Activated T-cell treated with anti-CD3 and anti-CD28 coated beads for 4 hours (primary cell): ENCODE measurements at regions not wholly inside any gene's neighbourhood (a gene's known extent, or its start where the extent isn't known, plus 50 kb on each side); places are given as distances from the start of the nearest gene placed in this dataset.
"Not testable (repeated sequence)": the region's sequence is repeated elsewhere in the genome, so short reads cannot be mapped to it uniquely, and the experiment has no call there.

Experiments used
- DNase-seq: peaks from one replicate; pipeline ENCODE4 v3.0.0-alpha.2; 2020

DNA sequence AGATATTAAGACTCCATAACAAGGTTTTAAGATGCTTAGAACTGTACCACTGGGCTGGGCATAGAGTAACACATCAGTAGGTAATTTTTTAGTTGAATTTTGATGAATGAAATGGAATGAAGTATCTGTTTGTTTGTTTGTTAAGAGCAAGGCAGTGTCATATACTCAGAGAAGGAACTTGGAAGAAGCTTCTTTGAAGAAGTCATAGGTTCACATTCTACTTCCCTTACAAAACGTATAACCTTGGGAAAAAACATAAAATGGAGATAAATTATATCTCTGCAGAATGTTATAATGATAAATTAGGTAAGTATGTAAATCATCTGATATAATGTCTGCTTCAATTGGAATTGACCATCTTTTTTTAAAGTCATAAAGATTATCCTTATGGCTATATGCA lies 122.1 kb upstream of the SLC39A10 start:
- DNase-seq = no peak

DNA sequence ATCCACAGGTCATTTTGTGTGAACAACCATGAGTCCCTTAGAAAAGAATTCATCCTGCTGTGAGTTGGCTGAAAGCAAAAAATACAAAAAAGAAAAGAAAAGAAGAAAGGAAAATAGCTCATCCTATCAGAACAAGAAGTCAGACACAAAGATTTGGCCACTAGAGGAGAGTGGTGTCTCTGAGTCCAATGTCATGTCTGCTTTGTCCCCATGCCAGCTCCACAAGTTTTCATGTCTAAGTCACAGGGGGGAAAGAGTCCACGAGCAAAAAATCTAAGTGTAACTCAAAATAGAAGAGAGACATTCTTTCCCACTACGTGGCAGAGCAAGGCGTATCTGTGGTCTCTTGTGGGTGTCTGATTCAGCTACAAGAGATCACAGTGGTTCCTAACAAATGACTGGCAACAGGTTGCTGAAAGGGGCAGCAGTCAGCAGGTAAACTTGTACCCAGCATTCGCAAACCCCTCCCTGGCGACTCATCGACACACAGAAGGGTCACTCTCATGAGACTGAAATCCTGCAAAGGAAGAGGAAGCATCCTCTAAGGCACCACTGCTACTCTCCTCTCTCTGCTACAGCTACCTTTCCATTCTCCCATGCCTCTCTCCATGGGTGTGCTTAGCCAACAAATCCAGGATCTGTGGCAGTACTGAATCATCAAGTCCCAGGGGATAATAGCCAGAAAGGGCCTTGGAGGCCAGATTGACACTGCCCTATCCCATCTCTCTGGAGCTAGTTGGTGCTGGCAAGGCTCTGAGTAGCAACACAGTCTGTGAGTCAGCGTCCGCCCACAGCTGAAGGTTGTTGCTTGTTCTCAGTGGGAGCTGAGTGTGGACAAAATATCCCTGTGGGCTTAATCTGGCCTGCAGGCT lies 123.0 kb upstream of the SLC39A10 start:
- DNase-seq = peak; percentile 72

DNA sequence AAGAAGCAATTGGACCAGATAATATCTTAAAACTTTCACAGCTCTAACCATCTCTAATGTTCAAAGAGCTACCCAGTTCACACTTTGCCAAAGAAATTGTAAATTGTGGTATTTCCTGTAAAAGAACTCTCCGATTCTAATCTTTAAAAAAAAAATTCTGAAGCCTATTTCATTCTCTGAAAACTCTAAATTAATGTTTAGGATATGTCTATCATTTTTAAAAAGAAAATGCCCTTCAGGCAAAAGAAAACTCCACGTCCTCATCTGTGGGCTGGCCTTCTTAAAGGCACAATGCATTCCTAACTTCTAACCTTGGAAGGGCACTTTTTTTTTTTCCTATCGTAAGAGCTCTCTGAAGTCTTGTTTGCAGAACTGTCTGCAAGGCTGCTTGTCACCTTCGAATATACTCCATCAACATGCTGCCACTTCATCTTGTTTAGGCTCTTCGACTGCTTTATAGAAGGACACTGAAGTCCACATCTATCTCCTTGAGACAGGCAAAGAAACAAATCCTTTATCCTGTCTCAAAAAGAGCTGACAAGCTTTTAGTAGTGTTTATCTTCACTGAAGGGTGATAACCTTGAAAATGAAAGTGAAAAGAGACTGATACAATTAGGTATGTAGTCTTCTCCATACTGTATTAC lies 124.3 kb upstream of the SLC39A10 start:
- DNase-seq = no peak

DNA sequence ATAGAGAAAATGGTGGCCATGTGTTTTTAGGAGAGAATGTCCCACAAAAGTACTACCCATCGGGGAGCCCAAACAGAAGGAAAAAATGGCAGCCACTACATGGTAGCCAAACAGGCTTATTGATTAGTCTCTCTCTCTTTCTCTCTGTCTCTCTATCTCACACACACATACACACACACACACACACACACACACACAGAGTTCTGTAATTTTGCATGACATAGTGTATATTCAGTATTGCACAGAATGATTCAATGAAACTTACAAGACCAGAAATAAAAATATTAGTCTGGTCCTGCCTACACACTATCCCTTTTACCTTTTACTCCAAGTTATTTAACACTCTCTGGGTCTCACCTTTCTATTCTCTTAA lies 124.8 kb upstream of the SLC39A10 start:
- no peak for DNase-seq

DNA sequence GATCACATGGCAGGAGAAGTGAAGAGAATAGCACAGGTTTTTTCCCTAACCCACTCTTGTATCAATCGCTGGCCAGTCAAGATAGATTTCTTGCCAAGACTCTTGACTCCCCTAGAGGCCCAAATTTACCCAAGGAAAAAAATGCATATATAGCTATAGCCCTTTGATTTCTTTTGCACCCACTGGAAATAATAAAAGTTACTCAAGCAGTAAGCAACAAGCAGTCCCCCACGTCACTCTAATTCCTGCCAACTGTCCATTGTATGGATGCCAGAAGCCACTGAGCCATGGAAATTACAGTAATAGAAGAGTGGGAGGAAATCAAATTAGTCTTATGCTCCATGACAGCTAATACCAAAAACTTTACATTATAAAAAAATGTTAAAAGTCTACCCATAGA lies 125.3 kb upstream of the SLC39A10 start:
- DNase-seq = no peak

DNA sequence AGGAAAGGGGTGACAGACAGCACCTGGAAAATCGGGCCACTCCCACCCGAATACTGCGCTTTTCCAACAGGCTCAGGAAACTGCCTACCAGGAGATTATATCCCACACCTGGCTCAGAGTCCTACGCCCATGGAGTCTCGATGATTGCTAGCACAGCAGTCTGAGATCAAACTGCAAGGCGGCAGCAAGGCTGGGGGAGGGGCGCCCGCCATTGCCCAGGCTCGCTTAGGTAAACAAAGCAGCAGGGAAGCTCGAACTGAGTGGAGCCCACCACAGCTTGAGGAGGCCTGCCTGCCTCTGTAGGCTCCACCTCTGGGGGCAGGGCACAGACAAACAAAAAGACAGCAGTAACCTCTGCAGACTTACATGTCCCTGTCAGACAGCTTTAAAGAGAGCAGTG lies 133.8 kb upstream of the SLC39A10 start:
- DNase-seq = not testable (repeated sequence)

DNA sequence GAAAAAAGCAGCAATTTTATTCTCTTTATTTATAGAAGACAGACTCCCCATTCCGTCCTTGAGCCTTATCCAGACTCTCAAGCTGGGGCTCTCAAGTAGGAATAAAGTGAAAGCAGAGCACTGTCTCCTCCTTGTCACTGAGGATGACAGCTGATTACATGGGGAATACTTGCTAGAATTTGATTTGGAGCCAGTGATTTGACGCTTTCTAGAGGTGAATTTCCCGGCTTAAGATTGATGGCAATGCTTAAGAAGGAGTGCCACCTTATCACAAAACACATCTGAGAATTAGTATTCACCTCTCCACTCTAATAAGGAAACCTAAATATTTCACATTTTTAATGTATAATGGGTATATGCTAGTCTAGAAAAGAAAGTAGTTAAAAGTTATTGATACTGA lies 135.4 kb upstream of the SLC39A10 start:
- no peak for DNase-seq

DNA sequence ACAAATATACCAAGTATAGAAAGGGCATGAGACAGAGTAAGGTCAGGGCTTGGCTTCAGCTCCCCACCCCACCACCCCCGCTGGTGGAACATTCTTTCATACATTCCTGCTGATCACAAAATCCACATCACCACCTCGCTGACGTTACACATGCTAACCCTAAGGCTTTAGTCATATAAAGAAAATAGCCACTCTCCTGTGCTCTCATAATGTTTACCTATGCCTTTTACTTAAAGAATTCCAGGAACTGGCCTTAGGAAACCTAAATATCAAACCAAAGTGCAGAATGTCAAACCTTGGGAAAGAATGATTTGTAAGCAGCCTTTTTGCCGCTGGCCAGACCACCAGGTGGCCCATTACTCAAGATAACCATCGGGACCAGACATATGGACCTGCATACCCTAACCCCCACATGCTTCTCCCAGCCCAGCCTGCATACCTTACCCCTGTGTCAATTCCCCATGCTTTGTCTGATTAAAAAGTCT lies 136.3 kb upstream of the SLC39A10 start:
- DNase-seq = no peak

DNA sequence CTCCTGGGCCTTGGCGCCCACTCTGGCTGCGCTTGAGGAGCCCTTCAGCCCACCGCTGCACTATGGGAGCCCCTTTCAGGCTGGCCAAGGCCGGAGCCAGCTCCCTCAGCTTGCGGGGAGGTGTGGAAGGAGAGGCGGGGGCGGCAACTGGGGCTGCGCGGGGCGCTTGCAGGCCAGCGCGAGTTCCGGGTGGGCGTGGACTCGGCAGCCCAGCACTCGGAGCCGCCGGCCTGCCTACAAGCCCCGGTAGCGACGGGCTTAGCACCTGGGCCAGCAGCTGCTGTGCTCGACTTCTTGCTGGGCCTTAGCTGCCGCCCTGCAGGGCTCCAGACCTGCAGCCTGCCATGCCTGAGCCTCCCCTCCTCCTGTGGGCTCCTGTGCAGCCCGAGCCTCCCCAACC lies 141.5 kb upstream of the SLC39A10 start:
- DNase-seq = no peak

DNA sequence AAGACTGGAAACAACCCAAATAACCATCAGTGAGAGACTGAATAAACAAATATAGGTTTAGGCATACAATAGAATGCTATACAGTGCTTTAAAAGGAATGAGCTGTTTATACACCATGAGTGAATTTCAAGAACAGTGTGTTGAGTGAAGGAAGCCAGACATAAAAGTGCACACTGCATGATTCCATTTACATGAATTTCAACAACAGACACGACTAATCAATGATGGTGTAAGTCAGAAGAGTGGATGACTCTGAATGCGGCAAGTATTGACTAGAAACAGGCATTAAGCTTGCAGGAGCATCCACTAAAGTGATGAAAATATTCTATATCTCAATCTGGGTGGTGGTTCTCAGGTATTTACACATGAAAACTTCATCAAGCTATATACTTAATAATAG lies 142.7 kb upstream of the SLC39A10 start:
- DNase-seq = no peak

DNA sequence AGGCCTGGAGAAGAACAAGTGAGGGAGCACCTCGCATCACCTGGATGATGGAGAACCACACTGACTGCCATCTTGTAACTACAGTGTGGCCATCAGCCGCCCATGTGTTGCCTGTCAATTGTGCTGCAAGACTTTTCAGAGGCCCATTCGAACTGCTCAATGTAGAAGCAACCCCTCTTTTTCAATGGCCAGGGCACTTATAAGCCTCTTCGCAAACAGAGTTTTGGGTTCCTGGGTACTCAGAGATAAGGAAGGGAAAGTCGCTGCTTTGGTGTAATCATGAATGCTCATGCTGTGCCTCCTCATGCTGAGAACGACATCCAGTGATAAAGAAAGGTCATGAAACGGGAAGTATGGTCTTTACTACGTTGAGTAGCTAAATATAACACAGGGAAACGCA lies 143.9 kb upstream of the SLC39A10 start:
- DNase-seq = no peak

DNA sequence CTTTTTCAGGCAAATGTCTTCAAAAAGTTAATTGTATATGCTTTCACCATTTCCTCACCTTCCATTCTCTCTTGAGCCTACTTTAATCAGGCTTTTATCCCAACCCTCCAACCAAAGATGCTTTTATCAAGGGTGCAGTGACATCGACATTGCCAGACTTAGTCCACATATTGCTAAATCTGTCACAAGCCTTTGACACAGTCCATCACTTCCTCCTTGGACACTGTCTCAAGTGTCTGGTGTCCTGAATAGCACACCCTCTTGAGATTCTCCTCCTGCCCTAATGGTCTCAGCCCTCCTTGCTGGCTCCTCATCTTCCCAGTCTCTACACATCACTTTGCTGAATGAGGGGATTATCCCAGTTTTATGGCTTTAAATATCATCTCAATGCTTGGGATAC lies 147.5 kb upstream of the SLC39A10 start:
- no peak for DNase-seq

DNA sequence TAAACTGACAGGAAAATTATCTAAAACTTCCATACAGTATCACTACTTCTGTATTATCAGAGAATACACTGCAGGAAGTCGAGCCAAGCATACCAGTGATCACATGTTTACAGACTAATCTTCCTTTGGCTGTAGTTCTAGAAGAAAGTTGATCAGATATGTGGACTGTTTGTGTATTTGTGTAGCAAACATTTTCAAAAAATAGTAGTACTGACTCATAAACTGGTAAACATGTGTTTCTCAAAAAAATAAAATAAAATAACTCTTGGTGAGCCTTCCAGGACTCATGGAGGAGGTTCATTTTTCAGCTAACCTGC lies 148.9 kb upstream of the SLC39A10 start:
- no peak for DNase-seq

DNA sequence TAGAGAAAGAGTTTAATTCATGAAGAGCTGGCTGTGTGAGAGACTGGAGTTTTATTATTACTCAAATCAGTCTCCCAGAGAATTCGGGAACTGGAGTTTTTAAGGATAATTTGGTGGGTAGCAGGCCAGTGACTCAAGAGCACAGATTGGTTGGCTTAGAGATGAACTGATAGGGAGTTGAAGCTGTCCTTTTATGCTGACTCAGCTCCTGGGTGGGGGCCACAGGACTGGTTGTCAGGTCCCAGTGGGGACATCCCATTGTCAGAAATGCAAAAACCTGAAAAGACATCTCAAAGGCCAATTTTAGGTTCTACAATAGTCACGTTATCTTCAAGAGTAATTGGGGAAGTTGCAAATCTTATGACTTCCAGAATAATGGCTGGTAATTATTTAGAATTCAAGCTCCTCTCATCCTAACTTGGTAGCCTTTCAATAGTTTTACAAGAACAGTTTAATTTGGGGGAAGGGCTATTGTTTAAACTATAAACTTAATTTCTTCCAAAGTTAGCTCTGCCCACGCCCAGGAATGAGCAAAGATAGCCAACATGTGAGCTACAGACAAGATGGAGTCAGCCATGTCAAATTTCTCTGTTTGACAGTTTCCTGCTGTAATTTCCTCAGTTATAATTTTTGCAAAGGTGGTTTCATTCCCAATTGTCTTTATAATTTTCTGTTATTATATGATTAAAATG lies 149.4 kb upstream of the SLC39A10 start:
- DNase-seq = no peak

DNA sequence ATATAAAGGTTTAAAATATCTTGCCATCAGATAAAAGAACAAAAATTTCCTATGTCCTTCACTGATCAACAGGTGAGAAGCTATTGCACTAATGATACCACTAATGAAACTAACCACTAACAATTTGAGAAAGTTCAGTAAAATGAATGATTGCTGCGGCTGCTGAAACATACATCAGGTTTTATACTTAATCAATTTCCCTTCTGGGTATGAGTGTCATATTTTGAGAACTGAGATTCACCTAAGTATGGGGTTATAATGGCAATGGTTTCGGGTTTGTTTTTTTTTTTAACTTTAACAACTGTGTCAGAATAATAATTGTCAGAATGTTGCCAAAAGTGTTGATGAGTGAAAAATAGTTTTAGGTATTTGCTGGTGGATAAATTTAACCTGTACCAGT lies 151.3 kb upstream of the SLC39A10 start:
- DNase-seq = no peak

DNA sequence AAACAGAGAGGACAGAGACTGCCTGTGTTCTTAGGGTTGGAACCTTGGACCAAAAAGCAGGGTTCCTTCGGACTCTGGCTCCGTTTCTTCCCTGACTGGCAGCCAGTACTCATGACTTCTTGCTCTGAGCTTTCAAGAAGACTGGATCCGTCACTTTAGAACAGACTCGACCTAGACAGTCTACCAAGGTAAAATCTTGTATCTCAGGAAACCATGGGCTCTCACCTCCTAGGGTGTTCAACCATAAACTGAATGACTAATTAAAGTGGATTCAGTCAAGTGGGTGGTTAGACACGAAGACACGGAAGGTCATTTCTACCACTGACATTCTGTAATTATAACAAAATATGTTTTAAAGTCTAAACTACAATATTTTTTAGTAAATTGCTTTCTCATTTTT lies 153.8 kb upstream of the SLC39A10 start:
- no peak for DNase-seq

DNA sequence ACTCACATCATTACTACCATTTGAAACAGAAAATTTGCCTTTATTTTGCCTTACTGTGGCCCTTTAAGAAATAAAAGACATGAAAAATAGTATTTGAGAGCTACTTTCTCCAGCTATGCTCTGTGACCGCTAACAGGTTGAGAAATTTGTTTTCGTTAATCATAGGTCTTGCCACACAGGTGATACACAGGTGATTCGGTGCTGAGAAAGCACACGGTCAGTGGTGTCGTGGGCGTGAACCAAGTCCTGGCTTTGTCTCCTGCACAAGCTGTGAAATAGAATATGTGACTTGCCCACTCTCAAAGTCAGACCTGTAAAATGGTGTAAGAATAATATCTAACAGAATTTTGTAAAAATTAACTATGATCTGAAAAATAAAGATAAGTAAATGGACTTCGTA lies 155.3 kb upstream of the SLC39A10 start:
- no peak for DNase-seq

DNA sequence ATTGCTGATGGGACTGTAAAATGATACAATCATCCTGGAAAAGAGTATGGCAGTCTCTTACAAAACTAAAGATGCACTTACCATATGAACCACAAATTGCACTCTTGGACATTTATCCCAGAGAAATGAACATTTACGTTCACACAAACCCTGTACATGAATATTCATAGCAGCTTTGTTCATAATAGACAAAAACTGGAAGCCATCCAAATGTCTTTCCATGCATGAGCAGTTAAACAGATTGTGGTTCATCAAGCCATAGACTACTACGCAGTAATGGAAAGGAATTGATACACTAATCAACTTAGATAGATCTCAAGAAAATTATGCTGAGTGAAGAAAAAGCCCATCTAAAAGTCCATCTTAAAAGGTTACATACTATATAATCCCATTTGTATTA lies 156.1 kb upstream of the SLC39A10 start:
- DNase-seq = no peak

DNA sequence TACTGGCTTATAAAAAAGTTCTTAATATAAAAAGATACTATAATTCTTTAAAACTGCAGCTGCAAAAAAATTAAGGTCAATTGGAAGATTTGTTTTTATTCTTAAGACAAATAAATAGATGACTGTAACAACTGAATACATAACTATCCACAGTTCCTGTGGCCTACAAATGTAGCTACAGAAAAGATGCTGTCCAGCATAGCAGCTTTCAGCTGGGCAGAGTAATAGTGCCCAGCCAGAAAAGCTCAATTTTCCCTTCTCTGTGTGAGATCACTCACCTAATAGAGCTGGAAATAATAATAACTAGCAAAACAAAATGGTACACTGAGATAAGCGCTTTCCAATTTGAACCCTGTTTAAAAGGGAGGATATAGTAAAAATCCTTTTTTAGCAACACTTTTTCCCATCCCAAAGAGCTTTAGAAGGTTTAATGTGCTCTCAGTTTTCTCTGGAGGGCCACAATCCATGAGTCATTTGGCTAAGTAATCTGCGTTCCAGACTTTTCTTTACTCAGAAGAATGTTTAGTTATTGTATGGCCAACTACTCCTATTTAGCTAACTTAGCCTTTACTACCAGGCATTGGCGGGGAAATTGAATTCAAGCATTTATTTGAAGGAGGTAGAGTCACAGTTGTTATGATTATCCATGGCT lies 158.1 kb upstream of the SLC39A10 start:
- DNase-seq = no peak

DNA sequence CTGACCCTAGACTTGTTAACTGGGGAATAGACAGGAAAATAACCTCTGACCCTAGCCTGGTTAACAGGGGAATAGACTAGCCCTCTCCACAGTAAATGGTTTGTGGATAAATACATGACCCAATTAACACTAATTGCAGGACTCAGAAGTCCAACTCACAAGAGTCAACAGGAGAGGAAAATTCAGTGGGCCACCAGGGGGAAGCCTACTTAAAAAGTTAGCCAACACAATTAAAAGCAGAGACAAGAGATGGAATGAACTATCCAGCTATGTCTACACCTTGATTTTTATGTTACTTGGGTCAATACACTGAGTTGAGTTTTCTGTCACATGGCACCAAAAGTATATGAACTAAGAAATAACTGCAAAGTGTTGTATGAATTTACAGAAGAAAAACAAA lies 158.8 kb upstream of the SLC39A10 start:
- peak; percentile 63 for DNase-seq

DNA sequence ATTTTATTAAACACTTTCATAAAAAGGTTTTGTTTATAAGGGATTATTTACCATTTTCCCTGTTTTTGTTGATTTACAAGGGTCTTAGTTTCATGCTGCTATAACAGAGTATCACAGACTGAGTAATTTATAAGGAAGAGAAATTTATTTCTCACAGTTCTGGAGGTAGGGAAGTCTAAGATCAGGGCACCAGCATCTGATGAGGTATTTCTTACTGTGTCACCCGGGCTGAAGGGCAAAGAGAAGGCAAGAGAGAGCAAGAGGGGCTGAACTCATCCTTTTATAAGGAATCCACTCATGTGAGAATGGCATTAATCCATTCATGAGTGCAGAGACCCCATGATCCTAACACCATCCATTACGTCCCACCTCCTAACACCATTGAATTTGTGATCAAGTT lies 160.0 kb upstream of the SLC39A10 start:
- DNase-seq = no peak

DNA sequence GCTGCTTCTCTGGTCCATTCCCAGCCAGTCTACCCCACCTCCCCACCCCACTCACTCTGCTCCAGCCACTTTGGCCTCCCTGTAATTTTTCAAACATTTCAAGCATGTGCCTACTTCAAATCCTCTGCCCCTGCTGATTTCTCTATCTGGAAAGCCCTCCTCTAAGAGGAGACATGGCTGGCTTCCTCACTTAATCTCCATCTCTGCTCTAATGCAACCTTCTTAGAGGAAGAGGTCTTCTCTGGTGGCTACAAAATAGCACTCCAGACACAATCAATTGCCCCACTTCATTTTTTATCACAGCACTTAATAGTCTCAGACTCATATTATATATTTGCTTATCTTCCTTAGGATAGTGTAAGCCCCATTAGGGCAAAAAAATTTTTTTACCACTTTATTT lies 161.1 kb upstream of the SLC39A10 start:
- DNase-seq = no peak

DNA sequence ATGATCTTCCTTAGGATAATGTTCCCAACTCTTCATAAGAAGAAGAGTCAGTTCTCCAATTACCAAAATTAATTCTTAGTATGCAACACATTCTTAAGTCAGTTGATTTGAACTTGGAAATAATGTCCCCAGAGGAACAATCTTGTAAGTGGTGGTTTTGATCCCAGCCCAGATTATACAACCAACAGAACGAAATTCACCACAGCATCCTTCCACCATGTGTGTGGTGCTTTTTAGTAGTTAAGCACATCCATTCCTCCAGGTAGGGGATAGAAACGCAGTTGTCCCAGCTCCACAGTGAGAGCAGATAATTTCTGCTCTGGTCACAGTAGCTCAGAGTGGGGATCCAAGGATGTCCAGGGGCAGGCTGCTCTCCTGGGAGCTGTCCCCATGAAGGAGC lies 161.7 kb upstream of the SLC39A10 start:
- no peak for DNase-seq

DNA sequence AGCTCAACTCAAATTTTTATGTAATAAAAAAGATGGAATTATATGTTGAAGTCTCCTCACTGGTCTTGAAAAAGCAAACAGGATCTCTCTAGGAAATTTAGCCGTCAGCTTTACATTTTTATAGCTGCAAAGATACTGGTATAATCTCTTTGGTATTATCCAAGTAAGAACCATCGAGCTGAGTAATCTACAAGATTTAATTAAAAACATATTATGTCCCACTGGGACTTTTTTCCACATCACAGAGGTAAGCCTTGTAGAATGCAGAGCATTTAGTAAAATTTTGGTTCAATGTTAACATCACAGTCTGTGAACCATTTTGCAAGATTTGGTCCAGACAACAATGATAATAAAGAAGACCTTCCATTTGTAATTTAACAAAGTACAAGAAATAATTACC lies 162.6 kb upstream of the SLC39A10 start:
- DNase-seq = no peak
